DOHH2 (cell line): ENCODE measurements at regions not wholly inside any gene's neighbourhood (a gene's known extent, or its start where the extent isn't known, plus 50 kb on each side); places are given as distances from the start of the nearest gene placed in this dataset.

ENCODE experiments used
- H3F3A ChIP-seq: fragments of 200-600 bp; sonication (generic), shearing (Covaris generic); 2 replicates; pipeline ENCODE4 v1.6.0; 2016; ENCODE audit warnings: antibody characterized with exemption, mild to moderate bottlenecking; ENCODE audit not compliant: control insufficient read depth, insufficient read depth
- H3K27ac ChIP-seq: fragments of 200-600 bp; sonication (generic); 2 replicates; pipeline ENCODE4 v1.5.1; 2014; ENCODE audit warnings: low read depth, mild to moderate bottlenecking, low read length, moderate library complexity
- H3K27me3 ChIP-seq: fragments of 200-600 bp; sonication (generic); 2 replicates; pipeline ENCODE4 v1.6.1; 2014; ENCODE audit warnings: mild to moderate bottlenecking, low read length, mixed read lengths; ENCODE audit not compliant: control insufficient read depth
- H3K36me3 ChIP-seq: fragments of 200-600 bp; sonication (generic); 2 replicates; pipeline ENCODE4 v1.6.1; 2014; ENCODE audit warnings: mild to moderate bottlenecking, low read length, moderate library complexity, mixed read lengths; ENCODE audit not compliant: control insufficient read depth
- H3K4me1 ChIP-seq: fragments of 200-600 bp; sonication (generic); 2 replicates; pipeline ENCODE4 v1.6.1; 2014; ENCODE audit warnings: mild to moderate bottlenecking, low read length, mixed read lengths; ENCODE audit not compliant: control insufficient read depth
- H3K4me2 ChIP-seq: fragments of 200-600 bp; sonication (generic); 2 replicates; pipeline ENCODE4 v1.6.0; 2014; ENCODE audit warnings: mild to moderate bottlenecking, low read length, moderate library complexity
- H3K4me3 ChIP-seq: fragments of 200-600 bp; sonication (generic); 2 replicates; pipeline ENCODE4 v1.5.1; 2014; ENCODE audit warnings: mild to moderate bottlenecking, low read length, mixed read lengths
- H3K79me2 ChIP-seq: fragments of 200-600 bp; sonication (generic); 2 replicates; pipeline ENCODE4 v1.6.1; 2014; ENCODE audit warnings: mild to moderate bottlenecking, low read length, mixed read lengths; ENCODE audit not compliant: control insufficient read depth
- H3K9me2 ChIP-seq: fragments of 200-600 bp; sonication (generic); replicated peaks from 2 replicates; pipeline ENCODE4 v1.6.1; 2014; ENCODE audit warnings: mild to moderate bottlenecking, low read length, mixed read lengths; ENCODE audit not compliant: control insufficient read depth
- H3K9me3 ChIP-seq: fragments of 200-600 bp; sonication (generic); 2 replicates; pipeline ENCODE4 v1.6.1; 2014; ENCODE audit warnings: antibody characterized with exemption, low read length, mixed read lengths; ENCODE audit not compliant: control insufficient read depth, insufficient read depth
- H4K20me1 ChIP-seq: fragments of 200-600 bp; sonication (generic); 2 replicates; pipeline ENCODE4 v1.6.0; 2014; ENCODE audit warnings: low read depth, mild to moderate bottlenecking, antibody characterized with exemption, low read length, moderate library complexity; ENCODE audit not compliant: control insufficient read depth, insufficient read depth
- EZH2phosphoT487 ChIP-seq: fragments of 200-600 bp; sonication (generic); IDR thresholded peaks from 2 replicates; pipeline ENCODE4 v1.6.1; 2017; ENCODE audit warnings: borderline replicate concordance, mild to moderate bottlenecking, antibody characterized with exemption, low read length, moderate library complexity, mixed read lengths
- TF ChIP-seq, protein P1 (sequence below): fragments of 200-600 bp; sonication (generic); IDR thresholded peaks from one replicate; pipeline ENCODE4 v1.5.1; 2014; ENCODE audit warnings: antibody characterized with exemption, mild to moderate bottlenecking, low read depth, low read length; ENCODE audit not compliant: poor library complexity, severe bottlenecking

DNA sequence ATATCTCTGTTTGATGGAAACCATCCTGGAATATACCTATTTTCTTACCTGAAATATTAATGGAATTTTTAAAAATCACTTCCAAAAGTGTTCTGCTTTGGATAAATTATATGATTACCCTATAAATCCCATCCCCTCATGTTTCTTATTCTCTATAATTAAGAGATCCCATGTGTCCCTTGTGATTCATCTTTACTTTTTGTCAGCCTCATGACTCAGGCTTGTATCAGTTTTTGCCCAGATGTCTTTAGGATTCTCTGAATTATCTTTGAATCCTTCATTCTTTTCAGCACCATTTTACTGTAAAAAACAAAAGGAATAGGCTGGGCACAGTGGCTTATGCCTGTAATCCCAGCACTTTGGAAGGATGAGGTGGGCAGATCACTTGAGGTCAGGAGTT lies 804.5 kb upstream of the CITED2 start:
- Histone ChIP-seq H3K4me1 (no peaks in the 10 kb centered on the region), H3K9me3 (no peaks in the 10 kb centered on the region), H3K27me3 (no peaks in the 10 kb centered on the region), H3K36me3 (no peaks in the 10 kb centered on the region), H3F3A (no peaks in the 10 kb centered on the region), H4K20me1 (no peaks in the 10 kb centered on the region), H3K4me3 (no peak overlapping the region), H3K4me2 (no peak overlapping the region), H3K79me2 (no peaks in the 10 kb centered on the region), H3K27ac (no peak overlapping the region), H3K9me2 (no peaks in the 10 kb centered on the region)
- TF ChIP-seq, protein P1, sequence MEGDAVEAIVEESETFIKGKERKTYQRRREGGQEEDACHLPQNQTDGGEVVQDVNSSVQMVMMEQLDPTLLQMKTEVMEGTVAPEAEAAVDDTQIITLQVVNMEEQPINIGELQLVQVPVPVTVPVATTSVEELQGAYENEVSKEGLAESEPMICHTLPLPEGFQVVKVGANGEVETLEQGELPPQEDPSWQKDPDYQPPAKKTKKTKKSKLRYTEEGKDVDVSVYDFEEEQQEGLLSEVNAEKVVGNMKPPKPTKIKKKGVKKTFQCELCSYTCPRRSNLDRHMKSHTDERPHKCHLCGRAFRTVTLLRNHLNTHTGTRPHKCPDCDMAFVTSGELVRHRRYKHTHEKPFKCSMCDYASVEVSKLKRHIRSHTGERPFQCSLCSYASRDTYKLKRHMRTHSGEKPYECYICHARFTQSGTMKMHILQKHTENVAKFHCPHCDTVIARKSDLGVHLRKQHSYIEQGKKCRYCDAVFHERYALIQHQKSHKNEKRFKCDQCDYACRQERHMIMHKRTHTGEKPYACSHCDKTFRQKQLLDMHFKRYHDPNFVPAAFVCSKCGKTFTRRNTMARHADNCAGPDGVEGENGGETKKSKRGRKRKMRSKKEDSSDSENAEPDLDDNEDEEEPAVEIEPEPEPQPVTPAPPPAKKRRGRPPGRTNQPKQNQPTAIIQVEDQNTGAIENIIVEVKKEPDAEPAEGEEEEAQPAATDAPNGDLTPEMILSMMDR, result no peak
- no peak for TF ChIP-seq EZH2phosphoT487

DNA sequence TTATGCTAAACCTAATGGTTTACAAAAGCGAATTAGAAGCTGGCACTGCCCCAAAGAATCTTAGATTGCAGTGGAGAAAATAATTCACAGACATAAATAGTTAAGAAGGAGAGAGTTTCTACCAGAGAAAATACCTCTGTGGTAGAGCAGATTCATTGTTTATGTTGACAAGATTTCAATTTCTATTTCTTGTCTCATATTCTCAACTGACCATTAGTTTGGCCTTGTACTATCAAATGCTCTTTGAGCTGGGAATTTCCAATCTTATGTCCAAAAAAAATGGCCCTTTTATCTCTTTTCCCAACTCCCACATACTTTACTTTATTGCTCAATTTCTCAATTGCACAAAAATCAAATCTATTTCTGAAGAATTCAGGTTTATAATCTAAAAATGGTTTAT lies 804.1 kb upstream of the CITED2 start:
- H3K9me3 ChIP-seq, result no peaks in the 10 kb centered on the region
- H4K20me1 ChIP-seq, result no peaks in the 10 kb centered on the region
- H3K4me3 ChIP-seq, result no peak overlapping the region
- no peaks in the 10 kb centered on the region for H3F3A ChIP-seq
- H3K27me3 ChIP-seq, result no peaks in the 10 kb centered on the region
- H3K4me1 ChIP-seq, result no peaks in the 10 kb centered on the region
- no peak for TF ChIP-seq EZH2phosphoT487
- TF ChIP-seq, protein P1, result no peak
- no peaks in the 10 kb centered on the region for H3K9me2 ChIP-seq
- H3K36me3 ChIP-seq, result no peaks in the 10 kb centered on the region
- H3K4me2 ChIP-seq, result no peak overlapping the region
- no peak overlapping the region for H3K27ac ChIP-seq
- H3K79me2 ChIP-seq, result no peaks in the 10 kb centered on the region

DNA sequence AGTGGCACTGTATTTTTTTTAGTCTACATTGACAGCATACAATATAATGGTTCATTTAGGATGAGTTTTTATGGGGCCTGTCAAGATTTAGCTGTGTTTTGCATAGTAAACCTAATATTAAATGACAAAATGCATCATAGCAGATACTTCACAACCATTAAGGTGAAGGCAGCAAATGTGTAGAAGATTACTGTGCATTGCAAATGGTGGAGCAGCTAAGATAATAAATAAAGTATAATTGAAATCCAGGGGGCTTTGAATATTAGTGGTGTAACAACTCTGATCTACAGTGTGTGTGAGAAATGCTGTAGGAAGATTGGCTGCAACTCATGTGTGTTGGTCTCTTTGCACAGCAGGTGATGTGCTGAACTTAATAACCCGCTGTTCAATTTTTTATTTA lies 801.9 kb upstream of the CITED2 start:
- Histone ChIP-seq H3K27me3 (no peaks in the 10 kb centered on the region), H3K9me2 (no peaks in the 10 kb centered on the region), H3K36me3 (no peaks in the 10 kb centered on the region), H3K27ac (no peak overlapping the region), H3F3A (no peaks in the 10 kb centered on the region), H3K4me1 (no peaks in the 10 kb centered on the region), H4K20me1 (no peaks in the 10 kb centered on the region), H3K4me3 (no peak overlapping the region), H3K9me3 (no peaks in the 10 kb centered on the region), H3K79me2 (no peaks in the 10 kb centered on the region), H3K4me2 (no peak overlapping the region)
- TF ChIP-seq, protein P1, result no peak
- TF ChIP-seq EZH2phosphoT487, result no peak

DNA sequence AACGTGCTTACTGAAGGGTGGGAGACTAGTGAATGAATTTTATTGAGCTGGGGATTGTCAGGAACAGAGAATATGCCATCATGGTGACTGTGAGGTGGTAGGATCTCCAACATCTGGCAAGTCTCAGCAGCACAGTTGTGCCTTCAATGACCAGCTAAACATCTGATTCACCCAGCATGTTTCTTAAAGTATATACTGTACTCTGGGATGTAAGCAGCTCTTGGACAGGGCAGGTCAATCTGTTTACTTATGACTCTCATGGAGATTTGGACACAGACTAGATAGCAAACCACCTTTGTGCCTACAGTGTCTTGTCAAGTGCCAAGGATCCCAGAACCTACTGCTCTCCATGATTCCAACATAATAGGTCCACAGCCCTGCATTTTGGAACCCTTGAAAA lies 801.0 kb upstream of the CITED2 start:
- no peak overlapping the region for H3K4me3 ChIP-seq

More for the DNA sequence above, 801.0 kb upstream of the CITED2 start:
- Histone ChIP-seq H3K9me3 (no peaks in the 10 kb centered on the region), H3K4me2 (no peak overlapping the region), H3K4me1 (no peaks in the 10 kb centered on the region), H3K27ac (no peak overlapping the region), H4K20me1 (no peaks in the 10 kb centered on the region), H3K9me2 (no peaks in the 10 kb centered on the region), H3F3A (no peaks in the 10 kb centered on the region), H3K79me2 (no peaks in the 10 kb centered on the region), H3K27me3 (no peaks in the 10 kb centered on the region), H3K36me3 (no peaks in the 10 kb centered on the region)
- no peak for TF ChIP-seq EZH2phosphoT487
- TF ChIP-seq, protein P1, result no peak
